Activated CD8-positive, alpha-beta T cell treated with anti-CD3 and anti-CD28 coated beads for 36 hours (primary cell): ENCODE measurements at regions not wholly inside any gene's neighbourhood (a gene's known extent, or its start where the extent isn't known, plus 50 kb on each side); places are given as distances from the start of the nearest gene placed in this dataset.

Source experiments
- ATAC-seq: fragments of 200-7000 bp; cut with Tn5 transposase; one replicate; pipeline ENCODE4 v1.10.0; 2021; ENCODE audit warnings: mild to moderate bottlenecking, moderate library complexity
- CTCF ChIA-PET: fragments of 350-600 bp; sonication (Branson Sonifier 250); formaldehyde crosslinking; loops from one replicate; lab custom pipeline; 2021; ENCODE audit warnings: antibody characterized with exemption; lab: Charles Lee
- POLR2A ChIA-PET: fragments of 350-600 bp; sonication (Branson Sonifier 250); formaldehyde crosslinking; loops from one replicate; lab custom pipeline; 2021; ENCODE audit warnings: antibody characterized with exemption; lab: Charles Lee
- DNase-seq: peaks from one replicate; pipeline ENCODE4 v3.0.0-alpha.2; 2020
- H3K27ac Mint-ChIP-seq: one replicate; pipeline ENCODE4 v1.8.0; 2021; ENCODE audit warnings: mild to moderate bottlenecking, mixed read lengths
- H3K27me3 Mint-ChIP-seq: one replicate; pipeline ENCODE4 v1.8.0; 2021; ENCODE audit warnings: mixed read lengths
- H3K36me3 Mint-ChIP-seq: one replicate; pipeline ENCODE4 v1.8.0; 2021; ENCODE audit warnings: low read depth, mixed read lengths
- H3K4me1 Mint-ChIP-seq: one replicate; pipeline ENCODE4 v1.8.0; 2021; ENCODE audit warnings: low read depth, mixed read lengths
- H3K4me3 Mint-ChIP-seq: one replicate; pipeline ENCODE4 v1.8.0; 2021; ENCODE audit warnings: mild to moderate bottlenecking, moderate library complexity, mixed read lengths
- H3K9me3 Mint-ChIP-seq: one replicate; pipeline ENCODE4 v1.8.0; 2021; ENCODE audit warnings: mixed read lengths
- CTCF ChIP-seq: fragments of 200-600 bp; IDR thresholded peaks from one replicate; pipeline ENCODE4 v1.8.0; 2022; ENCODE audit warnings: antibody characterized with exemption, mild to moderate bottlenecking
- intact Hi-C: fragments of 100-400 bp; cut with micrococcal nuclease; formaldehyde crosslinking; loops from one replicate; pipeline ENCODE4 v1.10.0; 2022

DNA sequence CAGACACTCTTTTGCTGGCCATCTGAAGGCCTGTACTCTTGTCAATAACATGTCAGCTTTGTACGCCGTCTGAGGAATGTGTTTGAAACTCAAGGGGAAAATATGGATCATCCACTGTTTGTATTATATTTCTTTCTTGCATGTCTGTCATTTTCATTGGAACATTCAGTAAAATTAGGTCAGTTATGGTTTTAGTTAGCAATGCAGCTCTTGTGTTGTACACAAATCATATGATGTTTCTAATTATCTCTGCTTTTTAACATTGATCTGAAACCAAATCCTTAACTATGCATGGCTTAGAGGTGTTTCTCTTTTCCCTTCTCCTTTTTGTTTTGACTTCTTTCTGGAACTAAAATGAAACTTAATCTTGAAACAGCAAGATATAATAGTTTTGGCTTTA, 333.6 kb upstream of the PRICKLE1 start:
- Mint-ChIP-seq H3K4me3 (no peak overlapping the region), H3K36me3 (no peaks in the 10 kb centered on the region), H3K27me3 (no peaks in the 10 kb centered on the region), H3K9me3 (no peaks in the 10 kb centered on the region), H3K27ac (no peak overlapping the region), H3K4me1 (no peaks in the 10 kb centered on the region)
- no peak for ATAC-seq
- DNase-seq, result no peak
- intact Hi-C loops, result no loop called here
- ChIA-PET CTCF (no interaction called here), POLR2A (no interaction called here)
- no peak for TF ChIP-seq CTCF

- intact Hi-C loops, result no loop called here
- ATAC-seq (no peak), DNase-seq (no peak)
- ChIA-PET CTCF (no interaction called here), POLR2A (no interaction called here)
- Mint-ChIP-seq H3K27me3 (no peaks in the 10 kb centered on the region), H3K9me3 (no peaks in the 10 kb centered on the region), H3K36me3 (no peaks in the 10 kb centered on the region), H3K27ac (no peak overlapping the region), H3K4me1 (no peaks in the 10 kb centered on the region), H3K4me3 (no peak overlapping the region)
- TF ChIP-seq CTCF, result no peak
Measured at GRCh38 chr12:42922505-42922850, 332.9 kb upstream of the PRICKLE1 start.

- ChIA-PET CTCF (no interaction called here), POLR2A (no interaction called here)
- intact Hi-C loops, result no loop called here
- Mint-ChIP-seq H3K27me3 (no peaks in the 10 kb centered on the region), H3K9me3 (no peaks in the 10 kb centered on the region), H3K4me3 (no peak overlapping the region), H3K27ac (no peak overlapping the region), H3K4me1 (no peaks in the 10 kb centered on the region), H3K36me3 (no peaks in the 10 kb centered on the region)
- no peak for ATAC-seq
- no peak for DNase-seq
- no peak for TF ChIP-seq CTCF
Measured at GRCh38 chr12:42921741-42922504, 332.4 kb upstream of the PRICKLE1 start.

- H3K27me3 Mint-ChIP-seq, result no peaks in the 10 kb centered on the region
- DNase-seq, result no peak
Measured at GRCh38 chr12:42919691-42920090, 330.1 kb upstream of the PRICKLE1 start.

GRCh38 chr12:42918443-42918842, 328.9 kb upstream of the PRICKLE1 start:
- Mint-ChIP-seq H3K4me1 (no peaks in the 10 kb centered on the region), H3K4me3 (no peak overlapping the region), H3K9me3 (no peaks in the 10 kb centered on the region), H3K27ac (no peak overlapping the region), H3K36me3 (no peaks in the 10 kb centered on the region), H3K27me3 (no peaks in the 10 kb centered on the region)
- intact Hi-C loops, result no loop called here
- ChIA-PET POLR2A (no interaction called here), CTCF (no interaction called here)
- ATAC-seq (no peak), DNase-seq (no peak)
- no peak for TF ChIP-seq CTCF

More at GRCh38 chr12:42919691-42920090, 330.1 kb upstream of the PRICKLE1 start:
- no peaks in the 10 kb centered on the region for H3K36me3 Mint-ChIP-seq
- intact Hi-C loops, result no loop called here
- H3K27ac Mint-ChIP-seq, result no peak overlapping the region
- ChIA-PET POLR2A (no interaction called here), CTCF (no interaction called here)
- H3K4me3 Mint-ChIP-seq, result no peak overlapping the region
- no peaks in the 10 kb centered on the region for H3K4me1 Mint-ChIP-seq
- TF ChIP-seq CTCF, result no peak
- no peaks in the 10 kb centered on the region for H3K9me3 Mint-ChIP-seq
- no peak for ATAC-seq
